SK-N-SH (cell line): ENCODE measurements at regions not wholly inside any gene's neighbourhood (a gene's known extent, or its start where the extent isn't known, plus 50 kb on each side); places are given as distances from the start of the nearest gene placed in this dataset.

Experiments used
- EP300 ChIP-seq, 2 experiments: IDR thresholded peaks; 2 replicates each; pipeline versions ENCODE4 v1.4.0 to v1.6.1; 2012; ENCODE audit warnings: borderline replicate concordance in 1 of 2, low read depth in 1 of 2, low read length in 1 of 2
- TAF1 ChIP-seq: IDR thresholded peaks from 2 replicates; pipeline ENCODE4 v1.6.1; 2012; ENCODE audit warnings: low read depth, mild to moderate bottlenecking, low read length, moderate library complexity, borderline replicate concordance
- TF ChIP-seq, protein P1 (sequence below): fragments of 200-600 bp; sonication (generic); IDR thresholded peaks from 2 replicates; pipeline ENCODE4 v1.6.1; 2017; ENCODE audit warnings: antibody characterized with exemption, mild to moderate bottlenecking, moderate library complexity
- TF ChIP-seq, protein P2 (sequence below): fragments of 150-350 bp; IDR thresholded peaks from 2 replicates; pipeline ENCODE4 v1.6.1; 2017; ENCODE audit warnings: antibody characterized with exemption, low read length, low read depth, borderline replicate concordance

DNA sequence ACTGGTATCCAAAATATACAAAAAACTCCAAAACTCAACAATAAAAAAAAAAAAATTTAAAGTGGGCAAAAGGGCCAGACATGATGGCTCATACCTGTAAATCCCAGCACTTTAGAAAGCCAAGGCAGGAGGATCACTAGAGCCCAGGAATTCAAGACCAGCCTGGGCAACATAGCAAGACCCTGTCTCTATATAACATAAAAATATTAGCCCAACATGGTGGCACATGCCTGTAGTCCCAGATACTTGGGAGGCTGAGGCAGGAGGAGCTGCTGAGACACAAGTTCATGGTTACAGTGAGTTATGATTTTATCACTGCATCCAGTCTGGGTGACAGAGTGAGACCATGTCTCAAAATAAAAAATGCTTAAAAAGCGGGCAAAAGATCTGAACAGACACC, 121.0 kb upstream of the BEND6 start:
- no peak for TF ChIP-seq TAF1
- TF ChIP-seq EP300 (IDR thresholded peaks at IDR 0.05; ENCODE audit: borderline replicate concordance in 1 of 2, low read depth in 1 of 2, low read length in 1 of 2): no peak
- TF ChIP-seq, protein P1, sequence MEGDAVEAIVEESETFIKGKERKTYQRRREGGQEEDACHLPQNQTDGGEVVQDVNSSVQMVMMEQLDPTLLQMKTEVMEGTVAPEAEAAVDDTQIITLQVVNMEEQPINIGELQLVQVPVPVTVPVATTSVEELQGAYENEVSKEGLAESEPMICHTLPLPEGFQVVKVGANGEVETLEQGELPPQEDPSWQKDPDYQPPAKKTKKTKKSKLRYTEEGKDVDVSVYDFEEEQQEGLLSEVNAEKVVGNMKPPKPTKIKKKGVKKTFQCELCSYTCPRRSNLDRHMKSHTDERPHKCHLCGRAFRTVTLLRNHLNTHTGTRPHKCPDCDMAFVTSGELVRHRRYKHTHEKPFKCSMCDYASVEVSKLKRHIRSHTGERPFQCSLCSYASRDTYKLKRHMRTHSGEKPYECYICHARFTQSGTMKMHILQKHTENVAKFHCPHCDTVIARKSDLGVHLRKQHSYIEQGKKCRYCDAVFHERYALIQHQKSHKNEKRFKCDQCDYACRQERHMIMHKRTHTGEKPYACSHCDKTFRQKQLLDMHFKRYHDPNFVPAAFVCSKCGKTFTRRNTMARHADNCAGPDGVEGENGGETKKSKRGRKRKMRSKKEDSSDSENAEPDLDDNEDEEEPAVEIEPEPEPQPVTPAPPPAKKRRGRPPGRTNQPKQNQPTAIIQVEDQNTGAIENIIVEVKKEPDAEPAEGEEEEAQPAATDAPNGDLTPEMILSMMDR: no peak
- TF ChIP-seq, protein P2, sequence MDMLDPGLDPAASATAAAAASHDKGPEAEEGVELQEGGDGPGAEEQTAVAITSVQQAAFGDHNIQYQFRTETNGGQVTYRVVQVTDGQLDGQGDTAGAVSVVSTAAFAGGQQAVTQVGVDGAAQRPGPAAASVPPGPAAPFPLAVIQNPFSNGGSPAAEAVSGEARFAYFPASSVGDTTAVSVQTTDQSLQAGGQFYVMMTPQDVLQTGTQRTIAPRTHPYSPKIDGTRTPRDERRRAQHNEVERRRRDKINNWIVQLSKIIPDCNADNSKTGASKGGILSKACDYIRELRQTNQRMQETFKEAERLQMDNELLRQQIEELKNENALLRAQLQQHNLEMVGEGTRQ: no peak
